Stimulated activated CD8-positive, alpha-beta memory T cell treated with anti-CD3 and anti-CD28 coated beads, Interleukin-4, amount 100 ng/mL, for 48 hours (primary cell): ENCODE measurements at regions not wholly inside any gene's neighbourhood (a gene's known extent, or its start where the extent isn't known, plus 50 kb on each side); places are given as distances from the start of the nearest gene placed in this dataset.

ENCODE experiments used
- DNase-seq: peaks from one replicate; pipeline ENCODE4 v3.0.0-alpha.2; 2020

DNA sequence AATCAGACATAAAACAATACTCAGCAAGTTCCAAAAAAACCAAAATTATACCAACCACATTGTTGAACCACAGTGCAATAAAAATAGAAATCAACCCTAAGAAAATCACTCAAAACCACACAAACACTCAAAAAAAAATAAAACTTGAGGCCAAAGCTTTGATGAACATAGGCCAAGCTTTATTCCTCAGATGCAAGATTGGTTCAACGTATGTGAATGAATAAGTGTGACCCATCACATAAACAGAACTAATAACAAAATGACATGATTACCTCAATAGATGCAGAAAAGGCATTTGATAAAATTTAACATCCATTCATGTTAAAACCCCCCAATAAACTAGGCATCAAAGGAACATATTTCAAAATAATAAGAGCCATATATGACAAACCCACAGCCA lies 506.1 kb upstream of the FZD8 start:
- no peak for DNase-seq

DNA sequence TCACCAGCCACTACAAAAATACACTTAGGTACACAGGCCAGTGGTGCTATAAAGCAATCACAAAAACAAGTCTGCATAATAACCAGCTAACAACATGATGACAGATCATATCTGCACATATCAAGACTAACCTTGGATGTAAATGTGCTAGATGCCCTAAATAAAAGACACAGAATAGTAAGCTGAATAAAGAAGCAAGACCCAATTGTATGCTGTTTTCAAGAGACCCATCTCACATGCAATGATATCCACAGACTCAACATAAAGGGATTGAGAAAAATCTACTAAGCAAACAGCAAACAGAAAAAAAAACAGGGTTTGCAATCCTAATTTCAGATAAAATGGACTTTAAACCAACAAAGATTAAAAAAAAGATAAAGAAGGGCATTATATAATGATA lies 505.4 kb upstream of the FZD8 start:
- no peak for DNase-seq

DNA sequence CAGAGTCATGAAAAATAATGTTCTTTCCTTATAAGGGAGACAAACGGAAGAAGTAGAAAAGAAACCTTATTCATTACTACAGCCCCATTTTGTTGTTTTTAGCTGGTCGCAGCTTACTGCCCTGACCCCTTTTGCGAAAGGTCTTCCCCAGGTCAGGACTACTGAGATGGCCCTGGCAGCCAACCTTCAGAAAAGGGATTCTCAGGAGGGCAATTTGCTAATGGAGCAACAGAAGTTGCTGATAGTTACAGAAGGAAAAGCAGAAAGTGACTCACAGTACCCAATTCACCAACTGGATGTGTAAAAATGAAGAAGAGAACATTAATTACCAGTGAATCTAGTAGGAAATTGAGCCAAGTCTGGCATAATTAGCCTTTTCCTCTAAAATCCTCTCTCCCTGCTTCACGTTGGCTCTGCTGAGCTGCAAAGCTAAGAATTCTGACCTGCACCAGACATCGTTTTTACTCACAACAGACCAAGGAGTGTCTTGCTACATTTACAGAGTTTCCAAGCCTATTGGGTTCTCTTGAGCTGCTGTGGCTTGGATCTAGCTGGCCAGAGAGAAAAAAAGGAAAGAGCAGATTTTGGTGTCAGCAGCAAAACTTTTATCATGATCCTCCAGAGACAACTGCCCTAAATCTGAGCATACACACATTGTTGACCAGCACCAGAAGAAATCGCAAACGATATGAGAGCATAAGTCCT lies 499.9 kb upstream of the FZD8 start:
- DNase-seq, result no peak

DNA sequence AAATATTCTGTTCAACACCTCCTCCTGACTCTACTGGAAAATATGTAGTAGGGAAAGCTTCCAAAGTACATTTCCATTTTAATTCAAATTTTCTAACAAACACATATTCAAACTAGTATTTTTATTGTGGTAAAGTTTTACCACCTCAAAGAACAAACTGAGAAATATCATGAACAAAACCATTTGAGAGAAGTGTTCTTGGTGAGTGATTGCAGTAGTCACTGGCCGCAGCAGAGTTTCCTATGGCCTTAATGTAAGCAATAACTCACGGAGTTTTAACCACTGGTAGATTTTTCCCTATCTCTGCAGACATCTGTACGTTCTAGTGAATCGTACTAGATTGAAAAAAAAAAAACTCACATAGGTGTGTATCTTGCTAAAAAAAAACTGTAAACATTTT lies 487.0 kb upstream of the FZD8 start:
- DNase-seq, result no peak

DNA sequence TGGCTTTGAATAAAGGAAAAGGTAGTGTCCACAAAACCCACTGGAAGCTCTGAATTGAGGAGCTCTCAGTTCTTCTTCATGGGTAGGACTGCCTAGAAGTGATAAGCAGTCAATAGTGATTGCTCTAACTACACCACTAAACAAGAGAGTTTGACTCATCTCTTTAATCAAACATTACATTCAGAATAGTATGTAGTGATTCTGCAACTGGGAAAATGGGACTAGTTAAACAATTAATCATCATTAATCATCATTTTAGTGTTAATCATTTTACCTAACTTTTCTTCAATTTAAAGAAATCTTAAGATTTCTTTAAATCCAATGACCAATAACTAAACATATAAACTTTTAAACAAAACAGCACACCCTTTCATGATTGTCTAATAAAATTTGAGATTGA lies 484.0 kb upstream of the FZD8 start:
- DNase-seq, result no peak

DNA sequence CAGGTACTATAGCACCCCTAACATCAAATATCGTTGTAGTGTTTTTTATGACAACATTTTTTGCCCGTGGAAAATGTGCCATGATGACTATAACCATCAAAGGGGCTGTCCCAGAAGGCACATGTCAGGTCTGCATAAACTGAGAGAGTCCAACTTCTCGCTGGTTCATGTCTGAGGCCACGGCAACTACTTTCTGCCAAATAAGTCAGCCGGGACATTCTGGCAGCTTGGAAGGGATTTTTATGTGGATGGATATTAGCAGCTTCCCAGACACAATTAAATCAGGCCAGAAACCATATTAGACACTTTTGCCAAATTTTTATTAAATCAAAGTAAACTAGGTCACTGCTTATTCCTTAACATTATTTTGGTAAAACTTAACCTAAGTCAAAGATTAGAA lies 477.4 kb upstream of the FZD8 start:
- no peak for DNase-seq

DNA sequence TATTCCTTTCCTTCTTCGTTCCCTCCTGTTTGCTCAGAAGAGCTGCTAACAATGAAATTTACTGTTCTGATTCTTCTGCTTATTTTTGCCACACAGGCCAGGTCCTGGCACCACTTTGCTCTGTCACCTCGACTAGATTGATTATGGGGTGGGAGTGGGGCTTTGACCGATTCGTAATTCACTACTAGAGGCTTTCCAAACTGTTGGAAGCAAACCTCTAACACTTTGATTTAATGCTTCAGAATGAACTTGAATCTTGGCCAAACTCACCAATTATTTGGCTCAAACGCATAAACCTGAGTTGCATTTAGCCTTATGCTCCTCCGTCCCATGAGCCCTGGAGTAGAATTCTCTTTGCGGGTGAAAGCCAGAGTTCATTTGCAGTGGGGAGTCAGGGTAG lies 476.2 kb upstream of the FZD8 start:
- no peak for DNase-seq

DNA sequence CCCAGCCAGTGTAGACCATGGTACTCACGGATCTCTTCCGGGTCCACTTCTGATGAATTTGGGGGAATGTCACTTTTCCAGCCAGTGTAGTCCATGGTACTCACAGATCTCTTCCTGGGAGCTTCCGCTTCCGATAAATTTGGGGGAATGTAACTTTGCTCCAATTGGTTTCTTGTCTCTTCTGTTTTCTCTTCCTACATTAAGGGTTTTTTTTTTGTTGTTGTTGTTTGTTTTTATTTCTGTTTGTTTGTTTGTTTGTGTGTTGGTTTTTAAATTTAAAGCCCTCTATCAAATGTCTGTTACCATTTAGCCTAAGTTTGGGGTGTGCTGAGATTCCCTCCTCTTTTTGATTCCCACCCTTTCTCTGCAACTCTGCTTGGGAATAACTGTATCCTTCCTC lies 475.8 kb upstream of the FZD8 start:
- DNase-seq, result no peak

DNA sequence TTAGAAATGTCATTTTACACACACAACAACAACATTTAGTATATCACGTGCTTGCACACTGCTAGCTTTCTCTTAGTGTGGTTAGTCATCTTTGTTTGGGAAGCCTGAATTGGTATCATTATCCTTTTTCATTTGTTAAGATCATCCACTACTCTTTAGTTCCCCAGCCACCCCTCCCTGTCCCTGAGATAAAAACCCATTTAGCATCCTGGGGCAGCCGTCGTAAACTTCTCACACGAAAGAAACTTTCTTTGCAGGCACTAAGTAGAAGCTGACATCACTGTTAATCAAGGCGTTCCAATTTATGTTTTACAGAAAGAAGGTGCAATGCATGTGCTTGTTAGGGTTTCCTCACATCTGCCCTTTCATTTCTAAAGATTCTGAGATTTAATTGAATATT lies 475.1 kb upstream of the FZD8 start:
- no peak for DNase-seq

DNA sequence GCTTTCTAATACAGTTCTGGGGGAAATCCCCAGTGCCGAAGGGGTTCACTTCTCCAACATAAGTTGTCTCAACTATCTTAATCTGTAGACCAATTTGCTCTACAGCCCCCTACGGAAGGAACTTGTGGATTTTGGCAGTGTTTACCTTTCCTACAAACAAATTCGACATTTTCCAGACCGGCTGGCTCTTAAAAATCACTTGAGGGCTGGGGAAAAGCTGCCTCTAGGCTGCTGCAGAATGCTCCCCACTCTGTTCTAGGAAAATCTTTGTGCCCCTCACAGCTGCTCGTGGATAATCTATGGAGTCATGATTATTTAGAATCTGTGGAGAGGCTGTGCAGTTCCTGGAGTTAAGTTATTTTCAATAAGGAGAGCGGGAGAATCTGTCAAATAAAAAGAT lies 474.6 kb upstream of the FZD8 start:
- no peak for DNase-seq

DNA sequence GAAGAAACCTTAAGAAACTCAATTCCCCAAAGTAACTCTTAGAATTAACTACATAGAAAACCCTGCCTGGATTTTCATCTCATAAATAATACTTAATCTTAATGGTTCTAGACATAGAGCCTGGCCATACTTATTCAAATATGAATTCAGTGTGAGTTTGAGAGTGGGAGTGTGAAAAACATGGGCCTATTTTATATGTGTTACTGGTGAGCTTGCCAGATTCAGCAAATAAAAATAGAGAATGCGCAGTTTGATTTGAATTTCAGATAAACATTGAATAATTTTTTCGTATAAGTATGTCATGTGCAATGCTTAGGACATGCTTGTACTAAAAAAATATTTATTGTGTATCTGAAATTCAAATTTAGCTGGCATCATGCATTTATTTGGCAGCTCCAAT lies 473.9 kb upstream of the FZD8 start:
- DNase-seq, result no peak

DNA sequence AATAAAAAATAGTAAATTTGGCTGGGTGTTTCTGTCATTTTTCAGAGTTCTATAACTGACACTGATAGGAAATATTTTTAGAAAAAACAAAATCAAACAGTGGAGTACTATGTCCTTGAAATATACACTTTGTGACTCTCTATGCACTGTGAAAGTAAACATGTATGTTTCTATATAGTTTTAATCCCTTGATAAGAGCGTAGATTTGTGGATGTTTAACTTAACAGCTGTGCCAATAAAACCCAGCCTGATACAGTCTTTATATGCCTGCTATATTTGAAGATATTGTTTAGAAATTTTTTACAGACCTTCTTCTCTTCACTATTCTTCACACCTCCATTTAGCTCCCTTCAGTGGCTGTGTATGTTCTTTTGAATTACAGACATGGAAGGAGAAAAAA lies 473.3 kb upstream of the FZD8 start:
- DNase-seq, result no peak

DNA sequence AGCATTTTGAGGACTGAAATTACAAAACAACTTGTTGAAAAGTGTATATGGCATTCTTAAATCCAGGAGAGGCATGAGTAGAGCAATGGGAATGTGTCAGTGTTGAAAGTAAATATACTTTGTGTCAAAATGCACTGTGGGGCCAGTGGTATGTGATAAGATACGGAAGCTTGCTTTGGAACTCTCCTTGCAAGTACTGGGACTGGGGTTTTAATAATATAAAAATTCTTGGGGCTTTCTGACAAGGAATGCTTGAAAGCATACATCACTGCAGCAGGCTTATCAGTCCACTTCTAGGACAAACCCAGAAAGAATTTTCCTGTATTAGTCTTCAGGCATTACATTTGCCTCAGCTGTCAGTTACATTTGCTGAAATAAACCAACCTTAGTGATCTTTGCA lies 472.8 kb upstream of the FZD8 start:
- DNase-seq, result no peak

DNA sequence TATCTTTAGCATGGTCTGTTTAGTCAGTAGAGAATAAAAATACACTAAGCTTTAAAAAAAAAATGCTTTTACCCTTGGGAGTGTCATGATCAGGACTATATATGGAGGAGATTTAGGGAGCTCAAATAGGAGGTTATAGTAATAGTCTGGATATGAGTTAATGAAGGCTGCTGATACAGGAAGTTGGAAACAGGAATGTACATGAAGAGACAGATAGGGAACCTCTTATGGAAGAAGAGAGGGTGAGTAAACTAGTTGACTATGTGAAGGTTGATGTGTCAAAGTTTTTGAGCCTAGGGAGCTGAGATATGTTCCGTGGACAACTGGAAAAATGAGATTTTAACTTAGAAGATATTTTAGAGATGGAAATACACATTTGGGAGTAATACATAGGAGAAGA lies 472.0 kb upstream of the FZD8 start:
- no peak for DNase-seq

DNA sequence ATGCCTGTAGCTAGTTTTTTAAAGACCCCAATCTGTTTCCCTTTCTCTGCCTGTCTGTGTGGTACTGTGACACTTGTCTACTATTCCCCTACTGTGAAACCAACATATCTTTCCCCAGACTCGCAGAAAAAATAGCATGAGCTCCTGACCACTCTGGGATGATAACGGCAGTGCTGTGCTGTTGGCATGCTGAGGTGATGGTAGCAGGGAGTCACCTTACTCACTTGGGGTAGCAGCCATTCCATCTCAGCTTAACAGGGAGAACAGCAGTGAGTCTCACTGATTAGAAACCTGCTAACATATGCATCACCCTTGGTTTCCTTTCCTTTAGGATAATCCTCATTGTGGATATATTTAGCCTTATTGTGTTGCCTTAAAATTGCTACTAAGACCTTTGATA lies 469.6 kb upstream of the FZD8 start:
- DNase-seq, result no peak

DNA sequence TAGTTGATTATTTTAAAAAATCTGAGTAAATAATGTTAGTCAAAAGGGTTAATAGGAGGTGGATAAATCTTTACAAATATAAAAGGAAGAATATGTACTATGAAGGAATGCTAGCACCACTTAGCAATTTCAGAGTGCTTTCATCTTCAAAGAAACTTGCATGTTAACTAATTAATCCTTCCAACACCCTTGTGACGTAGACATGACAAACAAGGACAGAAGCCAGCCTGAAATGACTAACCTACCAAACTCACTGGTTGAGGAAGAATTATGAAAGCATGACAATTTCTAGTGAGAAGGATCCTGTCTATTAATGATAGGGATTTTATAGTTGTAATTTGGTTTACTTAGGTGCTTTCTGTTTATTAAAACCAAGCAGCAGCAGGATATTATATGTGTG lies 468.0 kb upstream of the FZD8 start:
- no peak for DNase-seq

DNA sequence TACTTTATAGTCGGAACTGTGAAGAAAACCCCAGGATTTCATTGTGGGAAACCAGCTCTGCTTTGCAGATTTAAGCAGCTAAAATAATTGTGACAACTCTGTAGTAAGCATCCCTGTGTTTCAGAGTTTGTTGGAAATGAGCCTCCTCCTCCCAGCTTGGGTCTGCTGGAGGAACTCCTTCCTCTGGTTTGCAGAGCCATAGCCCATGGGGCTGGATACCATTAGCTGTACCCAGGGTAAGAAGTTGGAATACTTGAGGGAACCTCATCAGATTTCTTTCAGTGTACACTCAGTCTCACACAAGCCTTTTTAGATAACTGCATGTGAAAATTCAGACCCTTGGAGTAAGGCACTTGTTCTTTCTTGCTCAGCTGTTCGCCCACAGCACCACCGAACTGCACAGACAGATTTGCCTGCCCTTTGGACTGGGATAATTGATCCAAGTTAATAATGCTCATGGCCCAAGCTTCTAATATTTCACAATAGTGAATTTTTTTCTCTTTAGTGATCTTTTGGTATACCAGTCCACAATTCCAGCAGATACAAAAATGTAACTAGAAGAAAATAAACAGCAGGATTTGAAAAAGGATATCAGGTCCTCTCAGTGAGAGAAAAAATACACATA lies 467.4 kb upstream of the FZD8 start:
- no peak for DNase-seq

DNA sequence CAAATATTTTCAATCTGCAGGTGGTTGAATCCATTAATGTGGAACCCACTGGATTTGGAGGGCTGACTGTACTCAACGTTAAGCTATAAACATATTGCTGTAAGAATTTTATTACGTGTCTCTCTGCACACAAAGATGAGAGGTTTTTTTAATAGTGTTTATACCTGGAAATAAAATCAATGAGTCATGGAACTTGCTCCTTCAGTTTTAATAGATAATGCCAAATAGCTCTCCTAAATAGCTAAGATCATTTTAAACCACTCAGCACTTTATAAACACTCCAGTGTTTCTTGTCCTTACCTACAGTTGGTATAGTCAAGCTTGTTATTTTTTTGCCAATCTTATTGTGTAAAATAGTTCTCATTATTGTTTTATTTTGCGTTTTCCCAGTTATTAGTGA lies 455.6 kb upstream of the FZD8 start:
- no peak for DNase-seq

DNA sequence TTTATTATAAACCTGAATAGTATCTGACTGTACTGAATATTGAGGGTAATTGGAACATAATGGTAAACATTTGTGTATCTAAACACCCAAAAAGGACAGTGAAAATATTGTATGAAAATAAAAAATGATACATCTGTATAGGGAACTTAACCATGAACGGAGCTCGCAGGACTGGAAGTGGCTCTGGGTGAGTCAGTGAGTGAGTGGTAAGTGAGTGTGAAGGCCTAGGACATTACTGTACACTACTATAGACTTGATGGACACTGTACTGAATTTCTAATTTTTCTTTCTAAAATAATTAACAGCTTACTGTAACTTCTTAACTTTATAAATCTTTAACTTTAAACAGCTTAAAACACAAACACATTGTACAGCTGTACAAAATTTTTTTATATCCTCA lies 454.5 kb upstream of the FZD8 start:
- no peak for DNase-seq

DNA sequence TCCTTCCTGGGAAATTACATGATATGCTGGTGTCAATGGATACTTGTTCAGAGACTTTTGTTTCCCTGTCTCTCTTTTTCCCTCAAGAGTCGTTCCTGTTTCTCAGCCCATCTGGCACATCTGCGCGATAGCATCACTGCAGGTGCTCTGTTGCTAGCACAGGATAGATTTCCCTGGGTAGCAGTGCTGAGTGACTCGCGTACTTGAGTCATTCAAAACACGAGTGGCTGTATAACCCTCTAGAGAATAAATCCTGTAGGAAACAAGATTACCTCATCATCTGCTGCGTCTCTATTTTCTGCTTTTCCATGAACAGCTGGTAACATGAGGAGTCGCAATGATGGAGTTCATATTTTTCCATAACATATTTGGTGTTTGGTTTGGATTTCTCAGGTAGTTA lies 452.0 kb upstream of the FZD8 start:
- no peak for DNase-seq

DNA sequence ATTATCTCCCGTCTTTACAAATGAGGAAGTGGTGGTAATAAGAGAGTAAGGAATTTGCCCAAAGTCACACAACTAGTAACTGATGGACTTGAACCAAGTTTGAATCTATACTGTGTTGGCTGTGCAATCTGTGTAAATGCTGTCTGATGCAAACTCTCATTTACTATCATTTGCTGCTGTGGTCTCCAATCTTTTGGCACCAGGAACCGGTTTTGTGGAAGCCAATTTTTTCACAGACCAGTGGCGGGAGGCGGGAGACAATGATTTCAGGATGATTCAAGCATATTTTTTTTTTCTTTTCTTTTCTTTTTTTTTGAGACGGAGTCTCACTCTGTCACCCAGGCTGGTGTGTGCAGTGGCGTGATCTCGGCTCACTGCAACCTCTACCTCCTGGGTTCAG lies 450.0 kb upstream of the FZD8 start:
- no peak for DNase-seq

DNA sequence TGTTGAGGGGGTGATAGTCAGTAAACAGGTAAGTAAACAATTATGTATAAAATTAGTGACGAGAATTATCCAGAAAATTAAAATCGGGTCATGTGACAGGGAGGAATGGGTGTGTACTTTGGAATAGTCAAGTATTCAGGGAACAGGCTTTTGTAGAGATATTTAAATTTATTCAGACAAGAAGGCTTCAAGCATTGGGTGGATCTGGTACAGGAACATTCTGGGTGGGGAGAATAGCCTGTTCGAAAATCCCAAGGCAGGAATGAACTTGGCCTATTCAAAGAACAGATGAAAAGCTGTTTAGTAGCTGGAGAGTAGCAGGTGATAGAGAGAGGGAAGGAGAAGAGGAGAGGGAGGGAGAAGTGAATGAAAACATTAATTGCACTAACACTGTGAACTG lies 448.9 kb upstream of the FZD8 start:
- DNase-seq, result no peak

DNA sequence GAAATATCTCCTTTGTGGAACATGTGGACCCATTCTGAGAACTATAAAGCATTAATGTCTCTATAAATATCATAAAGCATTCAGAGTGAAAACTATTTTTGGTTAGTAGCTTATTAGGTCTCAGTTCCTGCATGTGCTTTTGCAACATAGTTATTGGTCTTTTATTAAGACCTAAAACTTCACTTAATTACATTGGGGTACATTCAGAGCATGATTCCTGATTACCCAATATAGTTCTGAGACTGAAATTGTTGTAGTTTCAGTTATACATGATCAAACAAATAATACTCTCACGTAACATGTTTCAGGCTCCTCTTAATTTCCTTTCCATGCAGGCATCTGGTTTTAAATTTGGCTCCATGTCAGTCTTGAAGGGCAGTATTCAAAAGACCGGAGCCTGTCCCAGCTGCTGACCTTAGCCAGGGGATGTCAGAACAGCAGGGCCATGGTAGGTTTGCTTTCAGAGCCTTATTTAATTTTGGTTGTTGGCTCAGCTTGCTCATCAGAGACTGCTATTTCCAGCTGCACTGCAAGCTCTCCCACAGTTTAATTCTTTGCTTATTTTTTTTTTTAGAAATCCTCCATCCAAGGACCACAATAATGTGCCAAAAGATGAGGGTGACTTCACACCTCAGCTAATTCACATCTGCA lies 447.8 kb upstream of the FZD8 start:
- DNase-seq, result no peak
